ENCODE measurements at regions not wholly inside any gene's neighbourhood (a gene's known extent, or its start where the extent isn't known, plus 50 kb on each side); places are given as distances from the start of the nearest gene placed in this dataset.
"Not testable (repeated sequence)": the region's sequence is repeated elsewhere in the genome, so short reads cannot be mapped to it uniquely, and the experiment has no call there.

DNA sequence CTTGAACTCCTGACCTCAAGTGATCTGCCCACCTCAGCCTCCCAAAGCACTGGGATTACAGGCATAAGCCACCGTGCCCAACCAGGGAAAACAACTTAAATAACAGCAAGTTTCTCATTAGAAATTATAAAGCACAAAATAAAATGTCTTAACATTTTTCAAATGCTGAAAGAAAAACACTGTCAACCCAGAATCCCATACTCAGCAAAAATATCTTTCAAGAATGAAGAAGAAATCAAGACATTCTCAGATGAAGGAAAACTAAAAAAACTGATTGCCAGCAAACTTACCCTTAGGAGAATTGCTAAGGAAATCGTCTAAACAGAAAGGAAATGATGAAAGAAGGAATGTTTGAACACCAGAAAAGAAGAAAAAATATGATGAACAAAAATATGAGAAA, 191.1 kb upstream of the NR5A2 start:
- no peak for DNase-seq

DNA sequence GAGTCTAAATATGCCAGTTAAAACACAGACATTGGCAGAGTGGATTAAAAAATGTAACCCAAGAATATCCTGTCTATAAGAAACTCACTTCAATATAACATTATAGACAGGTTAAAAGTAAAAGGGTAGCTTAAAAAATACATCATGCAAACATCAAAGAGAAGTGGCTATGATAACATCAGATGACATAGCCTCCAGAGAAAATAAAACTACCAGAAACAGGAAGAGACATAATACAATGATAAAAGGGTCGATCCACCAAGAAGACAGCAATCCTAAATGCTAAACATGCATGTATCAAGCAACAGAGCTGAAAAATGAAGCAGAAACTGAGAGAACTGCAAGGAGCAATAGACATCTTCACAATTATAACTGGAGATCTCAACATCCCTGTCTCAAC, 190.2 kb upstream of the NR5A2 start:
- no peak for DNase-seq

DNA sequence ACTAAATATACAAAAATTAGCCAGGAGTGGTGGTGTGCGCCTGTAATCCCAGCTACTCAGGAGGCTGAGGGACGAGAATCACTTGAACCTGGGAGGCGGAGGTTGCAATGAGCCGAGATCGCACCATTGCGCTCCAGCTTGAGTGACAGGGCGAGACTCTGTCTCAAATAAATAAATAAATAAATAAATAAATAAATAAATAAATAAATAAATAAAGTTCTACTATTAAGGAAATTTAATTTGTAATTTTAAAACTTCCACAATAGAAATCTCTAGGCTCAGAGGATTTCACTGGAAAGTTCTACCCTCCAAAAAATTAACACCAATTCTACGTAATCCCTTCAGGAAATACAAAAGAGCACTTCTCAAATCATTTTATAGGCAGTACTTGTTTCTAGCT, 187.9 kb upstream of the NR5A2 start:
- DNase-seq, result not testable (repeated sequence)

DNA sequence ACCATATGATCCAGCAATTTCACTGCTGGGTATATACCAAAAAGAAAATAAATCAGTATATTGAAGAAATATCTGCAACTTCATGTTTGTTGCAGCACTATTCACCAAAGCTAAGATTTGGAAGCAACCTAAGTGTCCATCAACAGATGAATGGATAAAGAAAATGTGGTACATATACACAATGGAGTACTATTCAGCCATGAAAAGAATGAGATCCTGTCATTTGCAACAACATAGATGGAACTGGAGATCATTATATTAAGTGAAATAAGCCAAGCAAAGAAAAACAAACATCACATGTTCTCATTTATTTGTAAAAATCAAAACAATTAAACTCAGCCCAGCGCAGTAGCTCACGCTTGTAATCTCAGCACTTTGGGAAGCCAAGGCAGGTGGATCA, 184.4 kb upstream of the NR5A2 start:
- DNase-seq, result not testable (repeated sequence)

DNA sequence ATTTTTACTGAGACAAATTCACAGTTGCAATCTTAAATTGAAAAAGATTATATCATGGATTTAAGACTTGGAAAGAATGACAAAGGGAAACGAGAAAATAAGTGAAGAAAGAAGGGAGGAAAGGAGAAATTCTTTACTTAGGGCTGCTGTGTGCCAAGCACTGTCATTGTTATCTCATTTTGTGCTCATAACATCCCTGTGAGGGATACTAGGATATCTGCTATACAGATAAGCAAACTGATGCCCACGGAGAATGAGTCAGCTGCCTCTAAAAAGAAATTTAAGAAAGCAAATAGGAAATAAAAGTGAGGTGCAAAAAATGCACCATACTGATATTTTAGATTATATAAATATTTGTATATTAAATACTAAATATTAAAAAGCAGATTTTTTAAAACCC, 183.6 kb upstream of the NR5A2 start:
- peak; percentile 84 for DNase-seq

DNA sequence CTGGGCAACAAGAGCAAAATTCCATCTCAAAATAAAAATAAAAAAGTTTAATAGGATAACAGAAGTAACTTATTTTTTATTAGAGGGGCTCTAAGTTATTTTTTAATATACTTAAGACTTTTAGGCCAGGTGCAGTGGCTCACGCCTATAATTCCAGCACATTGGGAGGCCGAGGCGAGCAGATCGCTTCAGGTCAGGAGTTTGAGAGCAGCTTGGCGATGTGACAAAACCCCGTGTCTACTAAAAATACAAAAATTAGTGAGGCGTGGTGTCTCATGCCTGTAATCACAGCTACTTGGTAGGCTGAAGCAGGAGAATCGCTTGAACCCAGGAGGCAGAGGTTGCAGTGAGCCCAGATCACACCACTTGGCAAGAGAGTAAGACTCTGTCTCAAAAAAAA, 180.5 kb upstream of the NR5A2 start:
- DNase-seq, result no peak

DNA sequence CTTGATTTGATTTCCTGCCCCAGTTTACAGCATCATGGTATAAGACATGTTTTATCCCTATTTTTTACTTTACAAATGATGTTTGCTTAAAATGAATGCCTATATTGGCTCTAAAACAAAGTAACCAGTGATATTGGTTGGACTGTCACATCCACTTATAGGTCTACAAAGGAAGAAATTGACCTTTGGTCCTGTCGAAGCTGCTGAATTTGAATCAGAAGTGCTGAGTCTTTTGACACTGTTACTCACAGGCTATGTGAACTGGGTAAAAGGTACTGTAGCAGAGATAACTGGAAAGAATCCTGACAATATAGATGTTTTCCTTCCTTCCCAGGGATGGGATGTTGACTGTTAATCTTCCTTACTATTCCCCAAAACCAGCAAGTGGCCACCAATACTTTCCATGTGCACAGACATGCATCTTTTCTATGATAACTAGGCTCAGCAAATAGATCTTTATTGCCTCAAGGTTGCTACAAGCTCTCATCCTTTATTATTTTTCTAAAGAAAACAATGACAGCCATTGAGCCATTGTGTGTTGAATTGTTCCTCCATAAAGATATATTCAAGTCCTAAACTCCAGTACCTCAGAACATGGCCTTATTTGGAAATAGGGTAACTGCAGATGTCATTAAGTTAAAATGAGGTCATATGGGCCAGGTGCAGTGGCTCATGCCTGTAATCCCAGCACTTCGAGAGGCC, 175.9 kb upstream of the NR5A2 start:
- no peak for DNase-seq

DNA sequence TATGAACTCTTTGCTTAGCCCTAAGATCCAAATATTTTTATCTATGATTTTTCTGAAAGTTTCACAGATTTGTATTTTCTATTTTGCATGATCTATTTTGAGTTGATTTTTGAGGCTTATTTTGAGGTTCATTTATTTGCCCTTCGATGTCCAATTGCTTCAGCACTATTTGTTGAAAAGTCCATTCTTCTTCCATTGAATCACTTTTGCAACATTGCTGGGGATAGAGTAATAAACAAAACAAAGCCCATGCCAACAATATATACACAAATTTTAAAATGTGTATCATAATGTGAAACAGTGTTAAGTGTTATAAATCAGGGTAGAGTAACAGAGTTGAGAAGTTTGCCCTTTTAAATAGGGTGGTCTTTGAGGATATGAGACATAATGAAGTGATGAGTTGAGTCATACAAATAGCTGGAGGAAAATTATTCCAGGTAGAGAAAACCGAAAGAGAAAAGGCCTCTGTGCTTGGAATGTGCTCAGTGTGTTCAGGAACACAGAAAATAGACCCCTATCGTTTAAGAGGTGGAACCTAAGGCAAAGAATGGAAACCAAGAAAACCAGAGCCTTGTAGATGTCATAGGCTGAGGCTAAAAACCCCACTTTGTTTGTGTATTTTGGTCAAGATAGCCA, 172.7 kb upstream of the NR5A2 start:
- DNase-seq, result peak; percentile 18

DNA sequence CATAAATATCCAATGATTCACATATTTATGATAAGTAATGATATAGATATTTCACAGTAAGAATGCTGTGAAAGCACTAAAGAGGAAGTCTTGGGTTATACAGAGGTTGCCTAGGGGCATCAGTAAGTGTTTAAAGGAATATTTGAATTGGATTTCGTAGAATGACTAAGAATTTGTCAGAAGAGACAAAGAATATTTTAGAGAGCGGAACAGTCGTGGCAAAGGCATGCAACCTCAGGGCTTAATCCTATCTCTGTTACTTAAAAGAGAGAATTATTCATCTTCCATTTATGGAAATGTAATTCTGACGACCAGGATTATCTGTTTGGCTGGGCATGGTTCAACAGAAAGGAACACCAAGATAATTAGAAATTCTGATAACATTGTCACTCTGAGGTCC, 171.9 kb upstream of the NR5A2 start:
- DNase-seq, result peak; percentile 86

DNA sequence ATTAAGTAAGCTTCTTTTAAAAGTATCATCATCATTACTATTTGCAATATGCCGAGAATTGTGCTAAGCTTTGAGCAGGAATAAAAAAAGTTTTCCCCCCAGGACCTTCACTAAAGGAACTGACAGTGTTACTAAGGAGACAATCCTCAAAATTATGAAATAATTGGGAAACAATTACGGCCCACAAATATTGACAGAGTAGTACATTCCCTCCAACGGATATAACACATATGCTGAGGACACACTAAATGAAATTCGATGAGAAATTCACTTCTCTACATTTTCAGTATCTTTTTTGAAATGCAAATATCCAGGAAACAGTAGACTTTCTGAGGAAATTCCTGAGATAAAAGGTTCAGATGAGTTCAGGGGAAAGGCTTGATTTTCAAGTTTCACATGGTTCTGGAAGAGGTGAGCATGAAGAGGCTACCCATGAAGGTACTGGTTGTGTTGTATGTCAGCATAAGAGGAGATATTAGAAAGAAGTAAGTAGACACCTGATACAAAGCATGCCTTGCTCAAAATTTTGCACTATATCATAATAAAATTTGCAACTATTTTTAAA, 171.2 kb upstream of the NR5A2 start:
- DNase-seq, result peak; percentile 21

DNA sequence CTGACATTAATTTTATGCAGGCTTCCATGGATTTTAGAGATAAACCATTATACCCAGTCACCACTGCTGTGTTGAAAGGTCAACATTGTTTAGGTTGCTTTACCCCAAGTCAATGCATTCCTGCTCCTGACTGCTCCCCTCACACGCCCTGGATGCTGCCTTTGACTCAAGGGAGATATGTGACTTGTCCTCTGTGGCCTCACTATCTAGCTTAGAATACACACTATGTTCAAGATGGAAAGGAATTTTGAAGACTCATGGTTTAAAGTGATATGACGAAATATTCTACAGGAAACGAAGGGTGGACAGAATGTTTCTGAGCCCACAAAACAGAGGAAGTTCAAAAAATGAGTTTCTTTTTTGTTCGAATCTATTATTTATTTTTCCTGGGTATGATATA, 170.4 kb upstream of the NR5A2 start:
- DNase-seq, result peak; percentile 83

DNA sequence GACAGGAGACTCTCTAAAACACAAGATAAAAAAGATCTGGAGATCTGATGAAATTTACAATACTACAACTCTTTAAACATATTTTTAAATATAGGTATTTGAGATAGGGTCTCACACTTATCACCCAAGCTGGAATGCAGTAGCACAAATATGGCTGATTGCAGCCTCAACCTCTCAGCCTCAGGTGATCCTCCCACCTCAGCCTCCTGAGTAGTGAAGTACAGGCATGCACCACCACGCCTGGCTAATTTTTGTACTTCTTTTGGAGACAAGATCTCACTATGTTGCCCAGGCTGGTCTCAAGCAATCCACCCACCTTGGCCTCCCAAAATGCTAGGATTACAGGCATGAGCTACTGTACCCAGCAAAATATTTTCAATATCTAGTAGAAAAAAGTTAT, 170.0 kb upstream of the NR5A2 start:
- DNase-seq, result no peak

DNA sequence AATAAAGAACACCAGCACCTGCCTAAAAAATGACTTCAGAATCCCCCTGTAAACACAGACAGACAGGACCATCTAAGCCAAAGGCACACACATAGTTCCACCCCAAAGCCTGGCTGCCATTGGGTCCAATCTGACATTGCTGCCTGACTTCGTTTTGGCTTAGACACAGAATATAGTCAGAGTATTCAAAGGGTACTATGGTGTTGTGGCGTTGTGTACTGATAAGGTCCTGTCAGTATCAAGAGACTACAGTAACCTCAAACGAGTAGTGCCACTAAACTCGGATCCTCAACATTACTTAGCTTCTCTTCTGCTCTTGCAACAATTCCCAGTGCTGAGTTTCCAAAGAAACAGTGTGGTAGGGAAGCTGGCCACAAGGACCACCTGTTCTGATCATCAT, 169.3 kb upstream of the NR5A2 start:
- DNase-seq, result no peak

DNA sequence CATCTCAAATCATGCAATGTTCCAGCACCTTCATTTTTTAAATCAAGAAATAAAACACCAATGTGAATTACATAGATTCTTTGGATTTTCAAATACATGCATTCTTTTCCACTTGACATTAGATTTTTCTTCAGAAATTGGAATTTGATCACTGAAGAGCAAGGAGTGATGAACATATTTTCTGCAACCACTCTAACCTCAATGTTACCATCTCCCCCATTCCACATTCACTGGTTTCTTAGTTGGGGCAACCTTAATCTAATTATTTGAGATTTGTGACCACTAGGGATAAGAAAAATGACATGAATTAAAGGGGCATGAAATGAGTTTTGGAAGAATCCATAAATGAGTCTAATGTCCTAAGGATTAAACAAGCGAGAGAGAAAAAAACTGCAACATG, 168.7 kb upstream of the NR5A2 start:
- DNase-seq, result no peak

DNA sequence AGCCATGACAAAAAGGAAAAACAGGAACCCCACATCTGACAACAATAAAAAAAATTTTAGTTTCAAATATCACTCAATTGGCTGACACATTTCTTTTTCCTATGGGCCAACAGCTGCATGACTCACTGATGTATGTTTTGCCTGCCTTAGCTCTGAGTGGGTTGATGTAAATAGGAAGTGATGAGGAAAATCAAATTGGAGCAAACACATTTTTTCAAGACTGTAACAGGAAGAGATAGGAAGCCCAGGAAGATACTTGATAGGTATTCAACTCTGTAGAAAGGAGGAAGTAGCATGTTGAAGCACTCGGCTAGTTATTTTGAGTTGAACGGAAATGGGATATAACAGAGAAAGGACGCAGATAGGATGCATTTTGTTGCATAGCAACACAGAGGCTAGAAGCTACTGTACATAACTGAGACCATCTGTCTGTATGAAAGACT, 168.0 kb upstream of the NR5A2 start:
- peak; percentile 78 for DNase-seq

DNA sequence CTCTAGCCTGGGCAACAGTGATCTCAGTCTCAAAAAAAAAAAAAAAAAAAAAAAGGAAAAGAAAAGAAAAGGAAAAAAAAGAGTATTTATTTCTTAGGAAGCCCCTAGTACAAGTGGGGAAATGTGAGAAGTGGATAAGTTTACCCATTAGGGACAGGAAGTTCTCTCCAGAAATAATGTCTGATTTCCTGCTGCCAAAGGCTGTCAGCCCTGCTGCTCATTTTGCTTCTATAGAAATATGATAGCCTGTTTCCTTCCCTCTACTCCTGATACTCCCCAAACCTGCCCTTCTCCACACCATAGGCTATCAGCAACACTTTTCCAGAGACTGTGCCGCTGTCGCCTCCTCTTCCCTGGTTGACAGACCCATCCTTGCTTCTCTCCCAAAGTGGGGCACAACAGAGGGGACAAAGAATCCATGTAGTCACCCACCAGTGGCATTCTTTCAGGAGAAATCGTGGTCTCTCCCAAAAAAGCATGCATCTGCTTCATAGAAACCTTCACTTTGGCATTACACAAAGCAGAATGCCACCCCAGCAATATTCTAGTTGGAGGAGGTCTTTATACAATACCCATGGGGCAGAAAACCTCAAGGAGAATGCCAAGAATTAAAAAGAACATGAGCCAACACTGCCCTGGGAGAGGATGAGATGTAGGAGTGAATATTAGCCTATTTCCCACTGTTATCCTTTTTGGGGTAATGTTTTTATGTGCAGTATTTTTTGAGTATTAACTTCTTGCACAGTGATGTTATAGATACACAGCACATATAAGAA, 166.3 kb upstream of the NR5A2 start:
- peak; percentile 69 for DNase-seq

DNA sequence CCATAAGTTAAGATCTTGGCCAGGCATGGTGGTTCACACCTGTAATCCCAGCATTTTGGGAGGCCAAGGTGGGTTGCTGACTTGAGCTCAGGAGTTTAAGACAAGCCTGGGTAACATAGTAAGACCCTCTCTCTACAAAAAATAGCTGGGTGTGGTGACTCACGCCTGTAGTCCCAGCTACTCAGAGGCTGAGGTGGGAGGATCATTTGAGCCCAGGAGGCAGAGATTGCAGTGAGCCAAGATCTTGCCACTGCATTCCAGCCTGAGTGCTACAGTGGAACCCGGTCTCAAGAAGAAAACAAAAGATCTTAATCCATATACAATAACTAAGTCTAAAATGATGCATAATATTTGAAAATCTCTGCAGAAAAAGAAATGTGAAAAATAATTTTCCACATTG, 165.5 kb upstream of the NR5A2 start:
- DNase-seq, result peak; percentile 71

DNA sequence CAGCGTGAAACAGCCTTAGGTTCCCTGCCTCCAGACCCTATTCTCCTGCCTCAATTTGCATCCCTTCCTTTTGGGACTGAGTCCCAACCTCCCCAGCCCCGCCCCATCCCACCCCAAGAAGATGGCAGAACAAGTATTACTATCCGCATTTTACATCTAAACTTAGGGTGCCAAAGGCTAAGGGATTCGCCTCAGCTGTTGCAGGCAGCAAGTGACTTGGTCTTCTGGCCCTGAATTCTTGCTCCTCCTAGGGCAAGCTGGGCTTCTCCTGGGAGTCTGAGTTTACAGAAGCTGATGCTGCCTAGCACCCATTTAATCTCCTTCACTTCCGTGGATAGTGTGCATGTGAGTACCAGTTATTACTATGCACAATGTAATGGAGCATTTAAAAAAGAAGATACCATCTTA, 161.3 kb upstream of the NR5A2 start:
- no peak for DNase-seq

DNA sequence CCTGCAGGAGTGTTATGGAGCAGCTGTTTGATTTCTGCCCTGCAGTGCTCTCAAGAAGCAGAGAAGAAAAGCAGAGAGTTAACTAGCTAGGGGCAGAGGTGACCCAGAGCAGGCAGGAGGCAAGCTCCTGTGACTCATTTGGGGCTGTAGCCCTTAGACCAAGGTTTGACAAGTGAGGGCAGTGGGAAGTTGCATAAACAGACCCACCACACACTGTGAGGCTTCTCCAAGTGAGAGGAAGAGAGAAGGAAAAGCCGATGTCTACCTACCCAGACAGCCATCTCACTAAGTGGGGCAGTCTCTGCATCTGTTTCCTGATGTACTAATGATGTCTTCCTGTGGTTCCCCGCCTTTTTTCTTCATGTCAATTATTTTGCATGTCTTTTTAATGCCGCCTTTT, 159.9 kb upstream of the NR5A2 start:
- no peak for DNase-seq

DNA sequence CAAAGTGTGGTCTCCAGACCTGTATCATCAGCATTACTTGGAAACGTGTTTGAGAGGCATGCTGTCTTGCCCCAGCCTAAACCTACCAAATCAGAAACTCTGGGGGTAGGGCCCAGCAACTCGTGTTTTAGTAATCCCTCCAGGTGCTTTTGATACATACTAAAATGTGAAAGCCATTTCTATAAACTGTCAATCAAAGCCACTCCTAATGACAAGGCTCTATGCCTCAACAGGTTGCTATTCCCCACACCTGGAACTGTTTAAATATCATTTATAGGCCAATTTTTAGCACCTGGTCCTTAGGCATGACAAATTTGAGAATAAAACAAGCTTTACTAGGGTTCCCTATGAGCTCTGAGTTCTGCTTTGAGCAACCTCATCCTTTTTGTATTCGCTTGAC, 158.7 kb upstream of the NR5A2 start:
- no peak for DNase-seq

DNA sequence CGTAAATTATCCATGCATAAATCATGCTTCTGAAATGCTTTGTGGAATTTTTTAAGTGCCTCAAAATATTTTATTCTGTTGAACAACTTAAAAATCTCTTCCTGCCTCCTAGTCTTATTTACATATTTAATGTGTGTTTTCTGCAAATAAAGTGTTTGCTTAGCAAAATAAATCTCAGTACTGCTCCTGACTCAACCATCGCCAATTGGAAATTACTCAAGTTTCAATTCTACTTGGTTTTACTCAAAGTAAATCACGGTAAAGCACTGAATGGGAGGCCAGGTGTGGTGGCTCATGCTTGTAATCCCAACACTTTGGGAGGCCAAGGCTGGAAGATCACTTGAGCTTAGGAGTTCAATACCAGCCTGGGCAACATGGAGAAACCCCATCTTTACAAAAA, 152.2 kb upstream of the NR5A2 start:
- DNase-seq, result no peak

DNA sequence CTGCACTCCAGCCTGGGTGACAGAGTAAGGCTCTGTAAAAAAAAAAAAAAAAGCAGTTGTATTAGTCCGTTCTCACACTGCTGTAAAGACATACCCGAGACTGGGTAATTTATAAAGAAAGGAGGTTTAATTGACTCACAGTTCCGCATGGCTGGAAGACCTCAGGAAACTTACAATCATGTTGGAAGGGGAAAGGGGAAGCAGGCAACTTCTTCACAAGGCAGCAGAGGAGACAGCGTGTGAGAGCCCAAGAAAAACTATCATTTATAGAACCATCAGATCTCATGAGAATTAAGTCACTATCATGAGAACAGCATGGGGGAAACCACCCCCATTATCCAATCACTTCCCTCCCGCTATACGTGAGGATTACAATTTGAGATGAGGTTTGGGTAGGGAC, 151.7 kb upstream of the NR5A2 start:
- no peak for DNase-seq

DNA sequence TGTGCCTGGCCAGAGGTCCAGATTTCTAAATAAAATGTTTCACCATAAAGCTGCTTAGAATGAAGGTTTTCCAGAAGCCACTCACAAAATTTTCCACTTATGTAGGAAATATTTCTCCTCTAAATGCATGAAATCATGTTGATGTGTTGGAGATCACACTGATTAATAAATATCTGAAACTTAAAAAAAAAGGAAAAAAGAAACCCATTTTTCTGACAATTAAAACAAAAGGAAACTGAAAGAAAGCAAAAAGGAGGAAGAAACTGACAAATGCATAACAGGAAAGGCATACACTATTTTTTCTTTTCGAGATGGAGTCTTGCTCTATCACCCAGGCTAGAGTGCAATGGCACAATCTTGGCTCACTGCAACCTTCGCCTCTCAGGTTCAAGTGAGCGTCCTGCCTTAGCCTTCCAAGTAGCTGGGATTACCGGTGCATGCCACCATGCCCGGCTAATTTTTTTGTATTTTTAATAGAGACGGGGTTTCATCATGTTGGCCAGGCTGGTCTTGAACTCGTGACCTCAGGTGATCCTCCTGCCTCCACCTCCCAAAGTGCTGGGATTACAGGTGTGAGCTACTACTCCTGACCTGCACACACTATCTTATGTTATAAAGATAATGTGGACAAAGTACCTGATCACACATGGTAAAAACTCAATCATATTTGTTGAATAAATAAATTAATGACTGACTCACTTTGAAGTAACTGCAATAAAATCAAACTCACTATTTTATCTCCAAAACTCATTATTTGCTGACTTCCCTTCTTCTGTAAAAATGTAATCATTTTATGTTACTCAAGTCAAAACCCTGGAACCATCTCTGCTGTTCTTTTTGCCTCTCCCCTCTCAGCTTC, 149.8 kb upstream of the NR5A2 start:
- DNase-seq, result no peak

Measured in NCI-H226 (cell line).